NCI-H1105 (cell line): ENCODE measurements at regions not wholly inside any gene's neighbourhood (a gene's known extent, or its start where the extent isn't known, plus 50 kb on each side); places are given as distances from the start of the nearest gene placed in this dataset.
"Not testable (repeated sequence)": the region's sequence is repeated elsewhere in the genome, so short reads cannot be mapped to it uniquely, and the experiment has no call there.

ENCODE experiments used
- DNase-seq: peaks from one replicate; lab custom pipeline; 2025; lab: John Stamatoyannopoulos, UW

GRCh38 chr10:124164264-124164663, 70.9 kb upstream of the CHST15 start:
- no peak for DNase-seq

GRCh38 chr10:124162774-124163354, 69.5 kb upstream of the CHST15 start:
- DNase-seq, result no peak

GRCh38 chr10:124162136-124162535, 68.7 kb upstream of the CHST15 start:
- no peak for DNase-seq

GRCh38 chr10:124161601-124162000, 68.2 kb upstream of the CHST15 start:
- DNase-seq, result no peak

GRCh38 chr10:124160943-124161582, 67.7 kb upstream of the CHST15 start:
- DNase-seq, result no peak

- DNase-seq, result no peak
These were observed 66.8 kb upstream of the CHST15 start for GRCh38 chr10:124160176-124160575.

GRCh38 chr10:124159153-124159552, 65.8 kb upstream of the CHST15 start:
- DNase-seq, result no peak

GRCh38 chr10:124158592-124158991, 65.2 kb upstream of the CHST15 start:
- DNase-seq, result no peak

GRCh38 chr10:124157271-124157681, 63.9 kb upstream of the CHST15 start:
- no peak for DNase-seq

GRCh38 chr10:124156524-124157260, 63.3 kb upstream of the CHST15 start:
- no peak for DNase-seq

- no peak for DNase-seq
These were observed 62.5 kb upstream of the CHST15 start for GRCh38 chr10:124155781-124156435.

- peak; percentile 57 for DNase-seq
These were observed 59.8 kb upstream of the CHST15 start for GRCh38 chr10:124153023-124153826.

- no peak for DNase-seq
These were observed 59.0 kb upstream of the CHST15 start for GRCh38 chr10:124152139-124153022.

- no peak for DNase-seq
These were observed 58.2 kb upstream of the CHST15 start for GRCh38 chr10:124151466-124152095.

- no peak for DNase-seq
These were observed 57.5 kb upstream of the CHST15 start for GRCh38 chr10:124150807-124151417.

GRCh38 chr10:124150189-124150806, 56.9 kb upstream of the CHST15 start:
- no peak for DNase-seq

- peak; percentile 69 for DNase-seq
These were observed 56.0 kb upstream of the CHST15 start for GRCh38 chr10:124149189-124150042.

- DNase-seq, result not testable (repeated sequence)
These were observed 55.3 kb upstream of the CHST15 start for GRCh38 chr10:124148509-124149188.
